Activated CD4-positive, alpha-beta T cell treated with anti-CD3 and anti-CD28 coated beads, Interleukin-2, amount 50 U/mL, for 48 hours (primary cell): ENCODE measurements at regions not wholly inside any gene's neighbourhood (a gene's known extent, or its start where the extent isn't known, plus 50 kb on each side); places are given as distances from the start of the nearest gene placed in this dataset.

ENCODE experiments used
- DNase-seq, 2 experiments: peaks; one replicate each; pipeline ENCODE4 v3.0.0-alpha.2; 2020

DNA sequence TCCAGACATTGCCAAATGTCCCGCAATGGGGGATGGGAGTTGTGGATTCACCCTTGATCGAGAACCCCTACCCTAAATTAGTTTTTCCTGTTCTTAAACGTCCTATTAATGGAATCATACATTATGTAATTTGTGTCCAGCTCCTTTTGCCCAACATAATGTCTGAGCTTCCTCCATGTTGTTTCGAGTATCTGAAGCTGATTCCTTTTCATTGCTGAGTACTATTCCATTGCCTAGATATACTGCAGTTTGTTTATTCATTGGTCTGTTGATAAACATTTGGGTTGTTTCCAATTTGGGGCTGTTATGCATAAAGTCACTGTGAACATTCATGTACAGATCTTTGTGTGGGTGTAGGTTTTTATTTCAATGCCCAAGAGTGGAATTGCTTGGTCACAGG is 251.3 kb downstream of the BCOR start:
- DNase-seq, result no peak

DNA sequence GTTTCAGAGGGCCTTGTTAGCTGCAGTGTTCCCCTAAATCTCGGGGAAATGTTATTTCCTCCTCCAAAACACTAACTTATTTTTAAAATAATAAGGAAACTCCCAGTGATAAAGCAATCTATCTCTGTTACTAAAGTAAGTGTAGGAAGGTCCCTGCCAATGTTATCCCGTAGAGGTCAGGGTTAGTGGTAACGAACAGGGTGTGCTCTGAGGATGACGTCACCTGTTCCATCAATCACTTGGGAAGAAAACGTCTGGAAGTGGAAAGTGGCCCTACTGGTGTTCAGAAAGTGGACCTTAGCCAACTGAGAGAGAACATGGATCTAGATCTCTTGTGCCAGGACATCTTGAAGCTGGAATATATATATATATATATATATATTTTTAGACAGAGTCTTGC is 249.5 kb downstream of the BCOR start:
- no peak for DNase-seq

DNA sequence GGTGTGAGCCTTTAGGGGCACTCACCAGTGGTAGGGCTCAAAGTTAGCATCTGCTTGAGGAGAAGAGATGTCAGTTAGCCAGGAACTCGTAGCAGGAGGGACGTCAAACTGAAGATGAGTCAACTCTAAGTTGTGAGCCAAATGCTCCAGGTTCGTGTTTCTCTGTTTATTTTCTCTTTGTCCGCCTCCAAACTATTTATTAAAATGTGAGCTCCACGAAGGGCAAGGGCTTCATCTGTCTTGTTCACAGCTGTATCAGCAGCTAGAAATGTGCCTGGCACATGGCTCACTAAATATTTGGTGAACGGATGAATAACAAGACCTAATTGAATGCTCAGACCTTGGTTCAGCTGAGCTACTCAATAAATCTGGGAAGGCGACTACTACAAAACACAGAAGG is 248.9 kb downstream of the BCOR start:
- DNase-seq, result no peak

DNA sequence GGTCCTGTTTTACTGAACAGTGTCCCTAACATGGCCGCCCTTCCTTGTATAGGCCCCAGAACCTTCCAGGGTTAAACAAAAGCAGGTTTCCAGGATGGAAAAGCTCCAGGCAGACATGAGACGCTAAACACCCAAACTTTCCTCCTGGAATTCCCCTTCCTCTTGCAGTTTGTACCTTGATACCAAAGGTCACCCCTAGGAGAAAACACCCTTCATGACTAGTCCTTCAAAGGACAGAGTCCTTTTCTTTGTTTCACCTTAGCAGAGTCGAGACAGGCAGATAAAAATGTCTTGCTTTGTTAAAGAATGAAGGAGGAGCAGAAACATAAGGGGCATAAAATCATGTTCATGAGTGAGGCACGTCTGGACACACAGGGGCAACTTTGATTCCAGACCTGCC is 247.5 kb downstream of the BCOR start:
- no peak for DNase-seq

DNA sequence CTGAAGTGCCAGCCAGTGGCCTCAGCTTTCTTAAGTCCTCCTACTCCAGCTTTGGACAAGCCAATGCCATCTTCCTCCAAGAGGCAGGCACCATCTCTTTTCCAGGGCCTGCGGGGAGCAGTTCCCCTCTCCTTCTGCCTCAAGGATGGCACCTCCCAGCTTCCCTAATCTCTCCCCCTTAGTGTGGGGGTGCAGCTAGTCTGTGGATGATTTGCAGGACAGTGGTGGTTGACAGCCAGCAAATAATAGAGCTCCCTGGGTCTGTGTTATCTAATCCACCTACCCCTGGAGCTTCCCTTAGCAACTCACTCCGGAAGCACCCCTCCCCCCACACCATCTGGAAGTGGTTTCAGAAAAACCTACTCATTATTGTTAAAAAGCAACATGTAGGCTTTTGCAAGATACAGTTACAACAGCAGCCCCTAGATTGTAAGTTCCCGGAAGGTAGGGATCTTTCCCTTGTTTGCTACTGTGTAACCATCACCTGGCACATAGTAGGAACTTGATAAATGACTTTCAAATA is 247.1 kb downstream of the BCOR start:
- DNase-seq, result no peak

- no peak for DNase-seq
These were observed 245.9 kb downstream of the BCOR start for GRCh38 chrX:39851745-39852455.

DNA sequence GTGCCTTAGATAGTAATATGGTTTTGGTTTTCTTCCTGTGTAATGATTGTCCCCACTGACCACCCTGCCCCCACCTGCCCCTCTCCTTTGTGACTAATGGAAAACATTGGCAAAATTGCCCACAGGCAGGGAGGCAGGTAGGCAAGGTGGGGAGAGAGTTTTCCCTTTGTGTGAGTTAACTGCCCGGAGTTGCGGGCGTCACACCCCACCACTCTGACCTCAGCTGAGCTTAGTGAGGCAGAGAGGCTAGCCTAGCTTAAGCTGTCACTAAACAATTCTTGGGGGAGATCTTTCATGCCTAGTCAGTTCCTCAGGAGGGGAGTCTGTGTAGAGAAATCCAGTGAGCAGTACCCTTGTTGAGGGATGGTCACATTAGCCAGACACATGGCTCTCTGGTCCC is 245.3 kb downstream of the BCOR start:
- DNase-seq, result no peak

- no peak for DNase-seq
These were observed 244.2 kb downstream of the BCOR start for GRCh38 chrX:39853417-39854030.

DNA sequence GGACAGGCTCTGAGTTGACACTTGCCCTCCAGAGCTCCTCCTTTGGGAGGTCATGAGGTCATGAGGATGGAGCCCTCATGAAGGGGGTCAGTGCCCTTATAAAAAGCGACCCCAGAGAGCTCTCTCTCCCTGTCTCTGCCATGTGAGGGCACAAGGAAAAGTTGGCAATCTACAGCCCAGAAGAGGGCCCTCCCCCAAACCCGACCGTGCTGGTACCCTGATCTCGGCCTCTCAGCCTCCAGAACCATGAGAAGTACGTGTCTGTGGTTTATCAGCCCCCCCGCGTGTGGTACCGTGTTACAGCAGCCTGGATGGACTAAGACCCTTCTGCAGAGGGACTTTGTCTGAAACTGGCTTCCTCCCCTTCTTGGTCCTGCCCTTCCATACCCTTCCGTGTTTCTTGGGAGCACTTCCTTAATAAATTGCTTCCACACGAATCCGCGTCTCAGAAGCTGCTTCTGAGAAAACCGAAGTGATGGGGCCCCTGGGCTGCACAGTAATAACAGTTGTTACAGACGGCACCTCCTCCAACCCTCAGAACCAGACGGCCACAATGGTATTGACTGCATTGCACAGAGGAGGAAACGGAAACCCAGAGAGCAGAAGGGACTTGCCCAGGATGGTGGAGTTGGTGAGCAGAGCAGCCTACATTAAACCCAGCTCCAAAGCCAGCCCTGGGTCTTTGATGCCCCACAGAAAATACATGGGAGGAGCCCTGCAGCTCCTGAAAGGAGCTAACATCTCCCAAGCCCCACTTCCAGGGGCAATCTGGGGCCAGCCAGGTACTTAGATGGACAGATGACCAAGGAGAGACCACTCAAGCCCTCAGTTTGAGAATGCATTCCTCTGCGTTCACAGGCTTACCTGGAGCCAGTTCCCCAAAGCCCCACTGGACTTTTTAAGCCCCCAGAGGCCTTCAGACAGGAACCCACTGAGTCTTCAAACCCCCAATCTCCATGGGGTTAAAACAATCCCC is 242.7 kb downstream of the BCOR start:
- peak; percentile 65 to 76 for DNase-seq

DNA sequence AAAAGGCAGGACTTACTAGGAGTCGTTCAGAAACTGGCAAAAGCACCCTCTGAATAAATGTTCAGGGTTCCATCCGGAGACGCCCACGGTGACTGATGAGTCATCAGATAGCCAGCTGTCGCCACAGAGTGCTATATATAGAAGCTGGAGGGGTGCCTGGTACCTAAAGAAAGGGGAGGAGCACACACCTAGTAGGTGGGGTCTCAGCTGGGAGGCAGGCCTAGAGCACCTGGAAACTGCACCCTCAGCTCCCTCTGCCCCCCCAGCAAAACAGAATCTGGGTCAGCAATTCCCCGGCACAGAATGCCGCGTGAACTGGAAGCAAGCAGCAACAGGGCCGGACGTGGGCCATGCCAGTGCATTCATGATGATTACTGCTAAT is 242.0 kb downstream of the BCOR start:
- DNase-seq, result peak; percentile 79 to 85

GRCh38 chrX:39856472-39857121 is 241.2 kb downstream of the BCOR start:
- no peak for DNase-seq

- DNase-seq, result peak; percentile 45 to 57
These were observed 240.0 kb downstream of the BCOR start for GRCh38 chrX:39857780-39858179.

DNA sequence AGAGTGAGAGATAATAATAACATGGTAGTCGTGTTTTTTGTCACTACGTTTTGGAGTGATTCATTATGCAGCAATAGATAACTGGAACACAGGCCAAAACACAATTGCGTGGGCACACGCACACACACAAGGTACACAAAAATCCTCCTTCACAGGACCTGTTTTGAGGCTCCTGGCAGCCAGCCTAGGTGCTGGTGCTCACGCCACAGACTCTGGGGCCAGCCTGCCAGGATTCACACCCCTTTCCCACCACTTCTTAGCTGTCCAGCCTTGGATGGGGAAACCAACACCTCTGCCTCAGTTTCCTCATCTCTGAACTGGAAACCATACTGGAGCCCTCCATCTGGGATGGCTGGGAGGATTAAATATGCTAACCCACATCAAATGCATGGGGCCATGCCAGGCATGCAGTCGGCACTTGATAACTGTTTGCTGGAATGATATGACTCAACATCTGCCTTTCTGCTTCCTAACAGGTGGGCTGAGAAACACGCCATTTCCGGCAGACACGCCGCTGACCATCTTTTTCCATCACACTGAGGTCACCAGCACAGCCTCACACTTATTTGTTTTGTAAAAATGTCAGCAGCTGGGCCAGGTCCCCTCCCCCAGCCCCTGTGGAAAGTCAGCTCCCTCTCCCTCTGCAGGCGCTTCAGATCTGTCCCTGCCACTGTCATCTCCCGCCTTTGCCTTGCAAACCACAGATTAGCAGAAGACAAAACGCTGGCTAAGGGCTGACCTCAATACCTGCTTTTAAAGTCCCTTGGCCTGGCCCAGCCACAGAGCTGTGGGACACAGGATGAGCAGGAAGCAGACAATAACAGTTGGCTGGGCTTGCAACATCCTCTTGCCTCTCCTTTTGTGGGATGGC is 237.5 kb downstream of the BCOR start:
- peak; percentile 78 to 86 for DNase-seq

DNA sequence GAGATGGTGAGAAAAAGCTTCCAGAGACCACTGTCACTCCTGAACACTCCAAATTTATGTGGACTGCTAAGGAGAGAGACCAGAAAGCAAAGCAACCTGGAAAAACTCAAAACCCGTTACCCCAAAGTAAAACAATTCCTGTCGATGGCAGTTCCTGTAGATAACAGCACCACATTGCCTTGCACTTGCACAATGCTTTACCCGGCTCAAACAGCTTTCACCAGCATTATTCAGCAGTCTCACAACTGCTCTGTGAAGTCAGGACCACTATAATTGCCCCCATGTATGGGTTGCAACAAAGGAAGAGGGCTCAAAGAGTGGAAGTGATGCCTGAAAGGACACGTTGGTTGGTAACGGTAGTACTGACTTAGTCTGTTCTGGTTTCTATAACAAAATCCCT is 234.8 kb downstream of the BCOR start:
- no peak for DNase-seq

- no peak for DNase-seq
These were observed 231.5 kb downstream of the BCOR start for GRCh38 chrX:39866229-39866628.

GRCh38 chrX:39869846-39870601 is 227.7 kb downstream of the BCOR start:
- peak; percentile 69 to 77 for DNase-seq

DNA sequence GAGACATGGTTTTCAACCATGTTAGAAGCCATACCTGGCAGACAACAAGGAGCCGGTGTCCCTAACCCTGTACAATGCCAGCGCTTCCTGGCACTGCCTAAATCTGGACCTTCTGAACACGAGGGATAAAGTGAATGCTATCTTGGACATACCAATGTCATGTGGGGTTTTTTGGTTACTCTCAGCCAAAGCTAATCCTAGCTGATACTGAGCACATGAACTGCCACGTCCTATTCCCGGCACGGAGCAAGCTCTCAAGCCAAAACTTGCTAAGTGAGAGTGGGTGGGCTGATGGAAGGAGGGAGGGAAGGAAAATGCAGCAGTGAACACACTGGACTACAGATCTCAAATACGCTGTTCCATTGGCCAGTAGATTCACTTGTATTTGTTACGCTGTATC is 226.1 kb downstream of the BCOR start:
- no peak for DNase-seq

DNA sequence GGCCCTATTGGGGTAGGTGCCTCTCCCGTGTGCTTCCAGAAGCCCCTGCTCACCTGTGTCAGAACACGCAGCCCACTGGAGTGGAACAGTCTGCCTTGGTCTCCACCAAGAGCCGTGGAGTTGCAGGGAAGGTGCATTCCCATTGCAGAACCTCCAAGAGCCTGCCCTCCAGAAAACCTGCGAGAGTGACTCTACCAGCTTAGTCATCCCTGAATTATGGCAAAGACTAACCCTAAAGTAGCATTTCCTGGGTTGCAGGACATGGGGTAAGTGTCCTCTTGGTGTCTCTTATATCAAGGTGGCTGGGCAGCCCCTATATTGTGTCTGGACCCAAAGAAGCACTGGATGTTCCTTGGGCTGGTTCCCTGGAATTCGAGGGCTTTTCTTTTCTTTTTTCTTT is 224.6 kb downstream of the BCOR start:
- no peak for DNase-seq

GRCh38 chrX:39874202-39874816 is 223.4 kb downstream of the BCOR start:
- DNase-seq, result peak; percentile 61 to 75

DNA sequence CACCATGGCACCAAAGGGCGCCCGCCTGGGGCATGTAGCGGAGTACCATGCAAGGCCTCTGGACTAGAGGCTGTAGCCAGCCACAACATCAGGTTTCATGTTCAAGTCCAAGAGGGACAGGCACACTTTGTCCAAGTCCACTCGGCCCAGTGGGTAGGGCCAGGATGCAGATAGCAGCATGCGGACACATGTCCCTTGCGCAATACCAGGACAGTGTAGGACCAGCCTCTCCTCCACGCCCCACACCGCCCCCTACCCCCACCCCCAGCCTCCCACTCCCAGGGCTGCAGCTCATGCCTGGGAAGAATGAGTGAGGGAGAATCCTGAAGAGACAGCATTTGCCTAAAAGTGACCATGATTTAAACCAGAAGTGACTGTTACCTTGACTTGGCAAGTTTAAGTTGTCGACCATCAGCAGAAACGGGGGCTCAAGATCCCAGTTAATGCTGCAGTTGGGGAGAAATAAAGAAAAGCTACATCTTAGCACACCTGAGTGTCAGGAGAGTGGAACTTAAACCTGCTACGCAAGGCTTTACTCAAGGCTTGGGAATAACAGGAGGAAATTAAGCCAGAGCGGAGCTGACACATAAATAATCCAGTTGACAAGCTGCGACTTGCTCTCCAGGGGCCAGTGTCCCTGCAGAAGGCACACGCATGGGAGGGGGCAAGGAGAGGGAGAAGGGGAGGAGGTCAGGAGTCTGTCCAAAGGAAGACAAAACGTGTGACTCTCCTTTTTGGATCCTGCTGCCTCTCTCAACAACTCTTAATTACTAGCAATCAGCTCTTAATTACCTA is 221.7 kb downstream of the BCOR start:
- no peak for DNase-seq
